HepG2 (cell line): ENCODE measurements at regions not wholly inside any gene's neighbourhood (a gene's known extent, or its start where the extent isn't known, plus 50 kb on each side); places are given as distances from the start of the nearest gene placed in this dataset.
"Not testable (repeated sequence)": the region's sequence is repeated elsewhere in the genome, so short reads cannot be mapped to it uniquely, and the experiment has no call there.

Experiments
- ATAC-seq: fragments of 200-7000 bp; cut with Tn5 transposase; 3 replicates; pipeline ENCODE4 v1.9.1; 2020; ENCODE audit warnings: mild to moderate bottlenecking, moderate library complexity
- BruUV-seq: library from RNA; stranded (reverse); fragments of 400-500 nt; replicated peaks from 2 replicates; lab custom pipeline; 2021; lab: Mats Ljungman, UMichigan
- CTCF ChIA-PET: fragments of 300-600 bp; formaldehyde crosslinking; extraction: SDS; loops from one replicate; lab custom pipeline; 2021; ENCODE audit warnings: low total read pairs, inconsistent platforms, low intra/inter-chr PET ratio; lab: Yijun Ruan, JAX
- POLR2A ChIA-PET: fragments of 350-600 bp; sonication (Branson Sonifier 250); formaldehyde crosslinking; loops from one replicate; lab custom pipeline; 2020; ENCODE audit warnings: antibody characterized with exemption, inconsistent platforms; lab: Yijun Ruan, JAX
- DNase-seq: peaks from one replicate; pipeline ENCODE4 v3.0.0-alpha.2; 2015; ENCODE audit warnings: low spot score
- FAIRE-seq: peaks from 3 replicates; lab custom pipeline; 2011; peaks lifted over from hg19 to GRCh38; lab: Jason Lieb, UNC
- H2AFZ ChIP-seq: one replicate; pipeline ENCODE4 v1.6.1; 2011; ENCODE audit warnings: low read length, inconsistent platforms
- H3K27ac ChIP-seq: fragments of 300-600 bp; 3 replicates; pipeline ENCODE4 v1.8.0; 2011; ENCODE audit warnings: mixed run types, mild to moderate bottlenecking, mixed read lengths, low read length, inconsistent platforms; ENCODE audit not compliant: insufficient read depth; ENCODE audit errors: extremely low read length
- H3K27me3 ChIP-seq, 2 experiments: fragments of 200-600 bp in 1 of 2; 2 replicates in 1 of 2; 3 replicates in 1 of 2; pipeline versions ENCODE4 v1.6.0 to v1.8.0; 2011; ENCODE audit warnings: low read length in 2 of 2, mild to moderate bottlenecking in 2 of 2, moderate library complexity in 2 of 2, inconsistent platforms in 1 of 2; ENCODE audit not compliant: insufficient read depth in 2 of 2, control insufficient read depth in 1 of 2
- H3K36me3 ChIP-seq, 2 experiments: fragments of 200-600 bp in 1 of 2; replicated peaks in 1 of 2; 2 replicates in 1 of 2; 3 replicates in 1 of 2; pipeline versions ENCODE4 v1.5.1 to v1.8.0; 2011; ENCODE audit warnings: low read length in 2 of 2, inconsistent platforms in 1 of 2; ENCODE audit not compliant: insufficient read depth in 2 of 2, control insufficient read depth in 1 of 2
- H3K4me1 ChIP-seq: 2 replicates; pipeline ENCODE4 v1.5.1; 2012; ENCODE audit warnings: low read length, inconsistent platforms; ENCODE audit not compliant: insufficient read depth
- H3K4me2 ChIP-seq: 2 replicates; pipeline ENCODE4 v1.6.0; 2011; ENCODE audit warnings: low read depth, low read length, inconsistent platforms
- H3K4me3 ChIP-seq, 3 experiments: fragments of 200-600 bp in 1 of 3; sonication (generic), shearing (Covaris generic) in 1 of 3; replicated peaks in 1 of 3; 2 replicates each; pipeline ENCODE4 v1.5.1; 2011 to 2016; ENCODE audit warnings: low read length in 3 of 3, inconsistent platforms in 2 of 3, low read depth in 2 of 3, mild to moderate bottlenecking in 2 of 3, control low read depth in 1 of 3, mixed read lengths in 1 of 3; ENCODE audit not compliant: insufficient read depth in 1 of 3
- H3K79me2 ChIP-seq: one replicate; pipeline ENCODE4 v1.6.1; 2011; ENCODE audit warnings: low read length, inconsistent platforms; ENCODE audit not compliant: insufficient read depth
- H3K9ac ChIP-seq: 2 replicates; pipeline ENCODE4 v1.6.0; 2011; ENCODE audit warnings: mild to moderate bottlenecking, low read depth, low read length, inconsistent platforms; ENCODE audit not compliant: insufficient read depth
- H3K9me3 ChIP-seq: 2 replicates; pipeline ENCODE4 v1.5.1; 2012; ENCODE audit warnings: mild to moderate bottlenecking, low read length
- H4K20me1 ChIP-seq: 2 replicates; pipeline ENCODE4 v1.6.0; 2011; ENCODE audit warnings: inconsistent platforms, mild to moderate bottlenecking, low read length, moderate library complexity; ENCODE audit not compliant: insufficient read depth
- FOXP1 ChIP-seq, 2 experiments: fragments of 450-650 bp in 1 of 2; IDR thresholded peaks; 2 replicates each; pipeline ENCODE4 v1.6.1; 2017 to 2018; ENCODE audit warnings: antibody characterized with exemption in 1 of 2
- GTF2F1 ChIP-seq: fragments of 150-350 bp; IDR thresholded peaks from 2 replicates; pipeline ENCODE4 v1.6.1; 2014; ENCODE audit warnings: low read length
- HMG20A ChIP-seq: IDR thresholded peaks from 2 replicates; pipeline ENCODE4 v1.6.1; 2016; ENCODE audit warnings: borderline replicate concordance
- HNRNPK ChIP-seq: fragments of 200-400 bp; formaldehyde crosslinking; IDR thresholded peaks from 2 replicates; pipeline ENCODE4 v1.6.1; 2018; ENCODE audit warnings: low read length, low read depth, moderate library complexity, mild to moderate bottlenecking; ENCODE audit not compliant: poor library complexity, severe bottlenecking
- REL ChIP-seq: sonication (generic); formaldehyde crosslinking; conservative IDR thresholded peaks from 2 replicates; pipeline ENCODE4 v1.8.0; 2022; ENCODE audit warnings: mild to moderate bottlenecking, missing genetic modification reagents, moderate library complexity
- ZMYM2 ChIP-seq: sonication (generic); formaldehyde crosslinking; IDR thresholded peaks from 2 replicates; pipeline ENCODE4 v1.8.0; 2022; ENCODE audit warnings: mild to moderate bottlenecking, missing genetic modification reagents
- ZNF18 ChIP-seq: sonication (generic); formaldehyde crosslinking; IDR thresholded peaks from 2 replicates; pipeline ENCODE4 v1.8.0; 2022; ENCODE audit warnings: mild to moderate bottlenecking, missing genetic modification reagents; ENCODE audit not compliant: insufficient replicate concordance
- ZNF326 ChIP-seq: sonication (generic); formaldehyde crosslinking; IDR thresholded peaks from 2 replicates; pipeline ENCODE4 v1.4.0; 2020; ENCODE audit warnings: missing genetic modification reagents, borderline replicate concordance
- WGBS: methylation state at CpG from one replicate; pipeline ENCODE4 v1.1.6; 2017; ENCODE audit warnings: low lambda C conversion rate; 5-methylcytosine and 5-hydroxymethylcytosine counted together
- in situ Hi-C: cut with HindIII; loops from 2 replicates; pipeline ENCODE4 v1.10.0; 2017; ENCODE audit warnings: low pct_unique_long_range_greater_than_20kb; ENCODE audit not compliant: extremely low pct_ligation_motif_present
- intact Hi-C: fragments of 100-400 bp; cut with micrococcal nuclease; formaldehyde crosslinking; loops from one replicate; pipeline ENCODE4 v1.10.0; 2022; ENCODE audit not compliant: unreplicated experiment

GRCh38 chr17:70388326-70388725, 219.0 kb downstream of the KCNJ2 start:
- Histone ChIP-seq H3K27me3 (no peaks in the 10 kb centered on the region), H3K9me3 (peaks cover 60% of the 10 kb centered on the region), H3K4me1 (no peaks in the 10 kb centered on the region), H3K4me2 (no peak overlapping the region), H3K79me2 (no peaks in the 10 kb centered on the region), H3K27ac (no peak overlapping the region), H4K20me1 (no peaks in the 10 kb centered on the region), H3K4me3 (no peak overlapping the region), H3K9ac (no peak overlapping the region), H2AFZ (no peak overlapping the region), H3K36me3 (no peaks in the 10 kb centered on the region)
- BruUV-seq: no TSS peak
- ATAC-seq (no peak), FAIRE-seq (no peak), DNase-seq (no peak)
- CTCF ChIA-PET: no interaction called here
- intact Hi-C loops: no loop called here
- POLR2A ChIA-PET: no interaction called here
- in situ Hi-C loops: no loop called here
- TF ChIP-seq HMG20A (CRISPR knock-in tag) (no peak), ZNF18 (CRISPR knock-in tag) (no peak), REL (CRISPR knock-in tag) (no peak), ZMYM2 (CRISPR knock-in tag) (no peak), GTF2F1 (no peak), ZNF326 (no peak), FOXP1 (IDR thresholded peaks at IDR 0.05) (no peak), FOXP1 (CRISPR knock-in tag; IDR thresholded peaks at IDR 0.05) (no peak), HNRNPK (no peak)

- DNase-seq, H3K4me3 ChIP-seq, POLR2A ChIA-PET, intact Hi-C loops, H3K36me3 ChIP-seq, H3K4me1 ChIP-seq, ATAC-seq, H3K9ac ChIP-seq, in situ Hi-C loops, H3K27me3 ChIP-seq, H2AFZ ChIP-seq, CTCF ChIA-PET, BruUV-seq, H3K4me2 ChIP-seq, H3K27ac ChIP-seq, FAIRE-seq, H3K79me2 ChIP-seq, H4K20me1 ChIP-seq: not testable (repeated sequence)
- WGBS: 54% methylated on average over 23 of the region's 23 CpGs
- H3K9me3 ChIP-seq: peaks cover 58% of the 10 kb centered on the region
Observed at GRCh38 chr17:70389232-70389757, 220.0 kb downstream of the KCNJ2 start.
